ENCODE measurements at regions not wholly inside any gene's neighbourhood (a gene's known extent, or its start where the extent isn't known, plus 50 kb on each side); places are given as distances from the start of the nearest gene placed in this dataset.

GRCh38 chr13:106433066-106433465 is 102.4 kb downstream of the EFNB2 start (continued):
- TF ChIP-seq, protein P1, sequence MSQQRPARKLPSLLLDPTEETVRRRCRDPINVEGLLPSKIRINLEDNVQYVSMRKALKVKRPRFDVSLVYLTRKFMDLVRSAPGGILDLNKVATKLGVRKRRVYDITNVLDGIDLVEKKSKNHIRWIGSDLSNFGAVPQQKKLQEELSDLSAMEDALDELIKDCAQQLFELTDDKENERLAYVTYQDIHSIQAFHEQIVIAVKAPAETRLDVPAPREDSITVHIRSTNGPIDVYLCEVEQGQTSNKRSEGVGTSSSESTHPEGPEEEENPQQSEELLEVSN (IDR thresholded peaks at IDR 0.05): no peak
- TF ChIP-seq POU5F1 (IDR thresholded peaks at IDR 0.05; ENCODE audit: low read depth, low read length): no peak
- TF ChIP-seq MAFK (IDR thresholded peaks at IDR 0.05; ENCODE audit: low read depth, low read length): no peak
- TF ChIP-seq GTF2F1 (IDR thresholded peaks at IDR 0.05; ENCODE audit: borderline replicate concordance, low read depth, low read length): no peak
